NCI-H510A treated with DMSO at 0.1 percent for 48 hours (cell line): ENCODE measurements at regions not wholly inside any gene's neighbourhood (a gene's known extent, or its start where the extent isn't known, plus 50 kb on each side); places are given as distances from the start of the nearest gene placed in this dataset.

ENCODE experiments used
- DNase-seq: peaks from one replicate; lab custom pipeline; 2025; lab: John Stamatoyannopoulos, UW

DNA sequence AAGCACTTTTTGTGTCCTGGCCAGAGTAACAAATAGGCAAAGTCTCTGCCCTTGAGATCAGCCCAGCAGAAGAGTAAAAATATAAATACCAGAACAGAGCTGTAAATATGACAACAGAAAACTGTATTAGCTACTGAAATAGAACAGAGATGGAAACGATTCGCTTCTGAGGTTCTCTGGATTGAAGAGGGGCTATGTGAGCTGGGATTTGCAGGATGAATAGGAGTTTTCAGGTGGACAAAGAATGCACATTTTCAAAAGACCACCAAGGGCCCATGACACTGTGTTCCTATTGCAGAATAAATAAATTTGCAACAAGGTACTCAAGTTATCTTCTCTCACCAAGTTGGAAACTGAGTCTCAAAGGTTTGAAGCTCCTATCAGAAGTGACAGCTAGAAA lies 176.6 kb downstream of the BCL11B start:
- DNase-seq: no peak

DNA sequence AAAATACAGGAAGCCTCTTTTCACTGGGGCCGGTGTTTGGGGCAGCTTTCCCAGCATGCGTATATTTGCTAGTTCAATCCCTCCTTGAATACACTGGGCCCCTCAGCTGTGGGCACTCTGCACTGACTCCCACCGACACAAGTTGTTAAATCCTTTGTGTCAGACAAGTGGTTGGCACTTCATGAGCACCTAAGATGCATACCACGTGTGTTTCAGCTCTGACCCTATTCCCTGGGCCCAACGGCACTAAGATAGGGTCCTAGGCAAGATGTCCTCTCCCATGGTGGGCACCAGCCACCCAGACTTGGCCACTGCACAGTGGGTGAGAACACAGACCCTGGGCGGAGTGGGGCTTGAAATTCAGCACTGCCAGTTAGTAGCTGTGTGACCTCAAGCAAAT lies 173.8 kb downstream of the BCL11B start:
- no peak for DNase-seq

DNA sequence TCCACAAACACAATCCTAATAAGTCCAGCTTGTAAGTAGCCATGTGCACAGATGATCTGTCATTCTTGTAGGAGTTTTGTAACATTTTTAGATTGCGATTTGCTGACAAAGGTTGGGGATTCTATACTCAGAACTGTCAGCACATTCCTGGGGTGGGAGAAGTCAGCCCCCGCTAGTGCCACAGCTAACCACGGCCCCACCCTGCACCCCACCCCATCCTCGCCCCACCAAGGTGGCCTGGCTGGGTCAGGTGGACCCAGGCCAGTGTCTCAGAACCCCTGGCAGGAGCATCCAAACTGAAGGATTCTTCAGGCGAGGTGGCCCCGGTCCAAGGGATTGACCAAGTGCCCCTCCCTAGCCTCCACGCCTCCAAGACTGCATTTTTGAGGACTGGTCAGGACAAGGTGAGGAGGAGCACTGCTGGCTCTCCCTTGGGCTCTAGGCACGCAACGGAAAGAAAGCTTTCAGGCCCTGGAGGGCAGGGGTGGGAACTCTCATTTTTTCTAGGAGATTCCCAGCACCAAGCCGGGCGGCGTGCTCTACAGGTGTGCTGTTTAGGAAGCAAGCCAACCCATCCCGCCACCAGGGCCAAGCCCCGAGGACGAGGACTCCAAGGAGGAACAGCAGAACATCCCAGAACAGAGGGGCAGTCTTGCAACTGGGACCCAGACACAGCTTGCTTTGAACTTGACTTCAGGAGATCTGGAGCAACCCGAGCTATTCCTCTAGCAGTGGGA lies 172.8 kb downstream of the BCL11B start:
- DNase-seq: no peak

DNA sequence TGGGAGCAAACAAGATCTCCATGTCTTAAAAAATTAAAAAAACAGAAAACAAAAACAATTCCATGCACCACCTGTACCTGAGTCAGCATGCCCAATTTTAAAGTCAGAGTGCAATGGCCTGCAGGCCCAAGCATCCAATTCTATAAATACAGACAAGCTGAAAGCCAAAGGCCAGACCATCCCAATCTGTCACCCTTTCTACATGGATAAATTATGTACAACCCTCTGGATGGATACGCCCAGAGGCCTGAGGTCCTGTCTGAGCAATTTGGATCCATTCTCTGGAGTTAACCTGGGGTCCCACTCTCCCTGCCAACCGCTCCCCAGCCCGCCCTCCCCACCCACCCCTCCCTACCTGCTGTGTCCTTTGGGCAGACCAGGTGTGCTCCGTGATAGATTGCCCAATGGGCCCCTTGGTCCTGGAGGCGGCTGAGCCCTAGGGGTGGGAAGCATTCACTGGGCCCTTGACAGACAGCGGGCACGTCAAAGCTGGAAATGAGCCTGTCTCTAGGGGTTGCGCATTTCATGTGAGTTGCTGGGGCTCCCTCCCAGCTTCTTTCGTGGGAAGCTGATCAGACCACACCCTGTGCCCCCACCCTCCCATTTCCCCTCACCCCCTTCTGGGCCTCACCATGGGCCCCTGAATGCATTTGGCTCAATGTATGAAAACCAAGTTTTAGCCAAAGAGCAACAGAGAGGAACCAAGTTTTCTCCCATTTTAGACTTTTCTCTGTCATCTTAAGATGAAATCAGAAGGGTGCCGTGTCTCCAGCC lies 171.3 kb downstream of the BCL11B start:
- no peak for DNase-seq

DNA sequence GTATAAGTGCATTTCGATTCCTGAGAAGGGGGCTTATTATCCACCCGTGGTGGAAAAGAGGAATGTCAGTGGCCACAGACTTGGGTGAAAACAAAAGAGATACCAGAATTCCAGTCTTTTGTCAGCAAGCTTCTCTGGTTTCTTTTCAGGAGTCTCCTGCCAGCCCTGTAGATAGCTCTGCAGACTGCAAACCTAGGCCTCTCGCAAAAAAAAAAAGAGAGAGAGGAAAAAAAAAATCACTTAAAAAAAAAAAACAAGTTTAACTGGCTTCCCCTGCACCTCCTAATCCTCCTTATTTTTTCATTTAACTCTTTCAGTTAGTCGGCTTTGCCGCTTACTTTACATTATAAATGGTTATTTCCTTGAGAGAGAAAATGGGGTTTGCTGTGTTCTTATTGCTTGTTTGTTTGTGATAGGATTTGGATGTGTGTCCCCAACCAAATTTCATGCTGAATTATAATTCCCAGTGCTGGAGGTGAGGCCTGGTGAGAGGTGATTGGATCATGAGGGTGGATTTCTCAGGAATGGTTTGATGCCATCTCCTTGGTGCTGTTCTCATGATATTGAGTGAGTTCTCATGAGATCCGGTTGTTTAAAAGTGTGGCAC lies 170.0 kb downstream of the BCL11B start:
- no peak for DNase-seq

DNA sequence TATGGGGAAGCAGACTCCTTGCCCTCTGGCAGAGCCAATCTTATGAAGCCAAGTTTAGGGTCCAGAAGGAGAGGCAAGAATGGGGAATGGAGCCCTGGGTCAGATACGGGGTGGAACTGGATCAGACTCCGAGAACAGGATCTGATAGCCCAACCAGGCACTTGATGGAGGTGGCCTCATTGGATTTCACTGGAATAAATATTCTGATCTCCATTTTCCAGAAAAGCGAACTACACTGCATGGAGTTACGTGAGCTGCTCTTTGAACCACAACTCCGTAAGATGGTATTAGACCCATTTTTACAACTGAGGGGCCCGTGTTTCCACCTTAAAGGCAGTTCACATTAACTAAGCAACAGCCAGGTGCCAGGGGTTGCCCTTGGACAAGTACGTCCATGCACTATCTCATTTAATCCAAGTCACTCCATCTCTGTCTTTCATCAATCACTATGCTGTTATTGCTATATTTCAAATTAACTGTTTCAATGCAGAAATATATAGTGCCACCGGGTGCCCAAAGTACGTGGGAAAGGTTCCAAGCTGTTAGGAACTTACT lies 155.2 kb downstream of the BCL11B start:
- DNase-seq: no peak

DNA sequence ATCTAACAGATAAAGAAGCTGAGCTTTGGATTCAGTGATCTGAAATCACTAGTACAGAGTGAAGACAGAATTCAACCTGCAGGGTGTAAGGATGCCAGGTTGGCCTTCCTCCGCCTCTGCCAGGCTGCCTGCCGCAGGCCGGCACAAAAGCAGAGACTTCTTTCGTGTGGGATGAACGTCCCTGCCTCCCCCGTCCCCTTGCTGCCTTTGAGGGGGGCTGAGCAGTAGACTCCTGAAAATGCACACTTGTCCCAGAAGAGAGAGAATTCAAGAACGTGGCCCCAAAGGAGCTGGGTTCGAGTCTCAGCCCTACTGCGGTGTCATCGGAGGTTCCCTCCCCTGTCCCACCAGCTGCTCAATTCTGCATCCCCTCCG lies 154.3 kb downstream of the BCL11B start:
- DNase-seq: no peak

DNA sequence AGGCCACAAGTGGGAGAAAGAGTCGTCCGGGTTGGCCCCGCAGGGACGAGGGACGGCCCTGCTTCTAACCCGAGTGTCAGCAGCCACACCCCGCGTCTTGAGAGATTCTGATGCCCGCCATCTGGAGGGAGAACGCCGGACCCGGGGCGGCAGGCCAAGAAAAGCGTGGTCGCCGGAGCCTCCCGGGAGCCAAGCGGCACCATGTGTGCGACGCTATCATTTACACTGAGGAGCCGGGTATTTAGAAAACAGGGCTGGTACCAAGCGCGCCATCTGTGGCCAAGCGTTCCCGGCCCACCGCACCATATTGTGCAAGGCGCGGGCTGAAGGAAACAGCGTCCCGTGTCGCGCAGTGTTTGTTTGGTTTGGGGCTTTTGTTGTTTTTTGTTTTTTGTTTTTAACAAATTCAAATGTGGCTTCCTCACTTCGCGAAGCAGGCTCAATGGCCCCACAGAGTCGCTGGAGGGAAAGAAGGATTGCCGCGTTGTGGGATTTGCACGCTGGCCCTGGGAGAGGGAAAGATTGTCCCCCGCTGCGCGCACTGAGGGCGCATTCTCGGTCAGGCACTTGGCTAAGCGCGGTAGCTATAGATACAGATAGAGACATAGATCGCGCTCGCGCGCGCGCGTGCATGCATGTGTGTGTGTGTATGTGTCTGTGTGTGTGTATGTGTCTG lies 153.8 kb downstream of the BCL11B start:
- DNase-seq: no peak

DNA sequence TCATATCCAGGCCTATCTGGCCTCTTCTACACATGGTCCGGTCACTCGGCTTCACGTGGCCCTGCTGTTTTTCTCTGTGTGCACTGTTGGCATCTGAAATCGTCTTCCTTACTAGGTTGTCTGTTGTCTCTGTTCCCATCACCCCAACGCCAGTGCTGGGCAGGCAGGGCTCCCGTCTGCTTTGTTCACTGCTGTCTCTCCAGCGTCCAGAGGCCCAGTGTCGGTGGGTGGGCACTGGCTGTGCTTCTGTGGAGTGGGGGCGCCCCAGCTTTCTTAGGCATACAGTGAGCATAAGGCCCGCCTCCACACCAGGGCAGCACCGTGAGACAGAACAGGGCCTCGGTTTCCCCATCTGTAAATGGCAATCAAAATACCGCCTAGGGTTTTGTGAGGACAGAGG lies 153.1 kb downstream of the BCL11B start:
- no peak for DNase-seq
